ENCODE measurements at regions not wholly inside any gene's neighbourhood (a gene's known extent, or its start where the extent isn't known, plus 50 kb on each side); places are given as distances from the start of the nearest gene placed in this dataset.

DNA sequence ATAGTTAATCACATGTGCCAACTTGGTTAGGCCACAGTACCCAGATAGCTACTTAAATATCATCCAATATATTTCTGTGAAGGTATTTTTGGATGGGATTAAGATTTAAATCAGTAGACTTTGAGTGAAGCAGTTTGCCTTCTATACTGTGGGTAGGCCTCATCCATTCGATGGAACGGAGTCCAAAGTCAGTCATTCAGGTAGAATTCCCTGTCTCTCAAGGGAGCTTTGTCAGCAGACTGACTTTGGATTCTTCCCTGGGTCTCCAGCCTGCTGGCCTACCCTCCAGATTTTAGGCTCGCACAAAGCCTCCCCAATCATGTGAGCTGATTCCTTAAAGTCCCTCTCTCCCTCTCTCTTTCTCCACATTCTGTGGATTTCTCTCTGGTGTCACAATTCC, 145.1 kb upstream of the MAGI3 start:
- TF ChIP-seq POLR2A (IDR thresholded peaks at IDR 0.05; ENCODE audit: low read depth, low read length) (no peak), POLR2AphosphoS5 (IDR thresholded peaks at IDR 0.05; ENCODE audit: low read depth, low read length) (no peak), TAF1 (IDR thresholded peaks at IDR 0.05; ENCODE audit: borderline replicate concordance, low read depth, low read length) (no peak)
